G401 (cell line): ENCODE measurements at regions not wholly inside any gene's neighbourhood (a gene's known extent, or its start where the extent isn't known, plus 50 kb on each side); places are given as distances from the start of the nearest gene placed in this dataset.

Source experiments
- DNase-seq: peaks from one replicate; pipeline ENCODE4 v3.0.0-alpha.2; 2015; ENCODE audit warnings: low spot score
- in situ Hi-C: cut with HindIII; loops from 2 replicates; pipeline ENCODE4 v1.10.0; 2016; ENCODE audit warnings: low sequenced_read_pairs, mixed read lengths

DNA sequence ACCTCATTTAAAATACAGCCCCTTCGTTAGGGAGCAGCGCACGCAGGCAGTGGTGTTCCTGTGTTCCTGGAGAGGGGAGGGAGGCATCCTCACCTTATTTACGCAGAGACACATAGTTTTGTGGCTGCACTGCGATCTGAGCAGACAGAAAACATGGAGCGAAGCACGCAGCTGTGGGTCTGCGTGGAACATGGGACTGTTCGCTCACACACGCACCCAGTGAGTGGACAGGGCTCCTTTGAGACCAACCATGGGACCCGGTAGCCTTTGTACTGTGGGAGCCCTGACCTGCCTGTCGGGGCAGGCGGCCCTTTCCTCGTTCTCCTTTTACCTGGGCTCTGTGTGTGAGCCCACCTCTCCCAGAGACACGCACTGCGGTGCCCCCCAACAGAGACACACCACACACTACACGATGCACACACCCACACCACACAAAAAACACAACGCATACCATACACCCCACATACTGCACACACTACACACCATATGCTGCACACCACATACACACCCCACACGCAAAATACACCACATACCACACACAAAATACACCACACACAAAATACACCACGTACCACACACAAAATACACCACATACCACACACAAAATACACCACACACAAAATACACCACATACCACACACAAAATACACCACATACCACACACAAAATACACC lies 1245.7 kb downstream of the BRD1 start:
- in situ Hi-C loops = no loop called here
- no peak for DNase-seq

DNA sequence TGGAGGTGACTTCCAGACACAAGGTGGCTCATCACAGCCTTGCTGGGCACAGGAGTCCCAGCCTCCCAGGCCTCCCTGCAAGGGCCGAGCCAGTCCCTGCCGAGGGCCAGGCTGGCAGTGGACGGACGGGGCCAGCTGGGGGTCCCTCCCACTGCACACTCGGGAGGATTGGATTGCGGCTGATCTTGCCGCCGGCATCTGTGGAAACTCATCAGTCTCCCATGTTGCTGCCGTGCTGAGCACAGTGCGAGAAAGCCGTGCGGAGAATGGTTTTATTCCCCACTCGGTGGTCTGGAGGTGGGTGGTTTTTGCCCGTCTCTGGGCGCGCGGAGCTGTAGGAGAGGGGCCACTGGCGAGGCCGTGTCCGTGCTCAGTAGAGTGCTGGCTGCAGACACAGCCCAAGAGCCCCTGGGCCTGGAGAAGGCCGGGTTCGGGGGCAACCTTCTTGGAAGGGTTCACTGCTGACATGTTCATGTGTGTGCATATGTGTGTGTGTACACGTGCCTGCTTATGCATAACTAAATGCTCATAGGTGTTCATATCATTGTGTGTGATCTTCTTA lies 1246.4 kb downstream of the BRD1 start:
- DNase-seq = no peak
- in situ Hi-C loops = no loop called here

DNA sequence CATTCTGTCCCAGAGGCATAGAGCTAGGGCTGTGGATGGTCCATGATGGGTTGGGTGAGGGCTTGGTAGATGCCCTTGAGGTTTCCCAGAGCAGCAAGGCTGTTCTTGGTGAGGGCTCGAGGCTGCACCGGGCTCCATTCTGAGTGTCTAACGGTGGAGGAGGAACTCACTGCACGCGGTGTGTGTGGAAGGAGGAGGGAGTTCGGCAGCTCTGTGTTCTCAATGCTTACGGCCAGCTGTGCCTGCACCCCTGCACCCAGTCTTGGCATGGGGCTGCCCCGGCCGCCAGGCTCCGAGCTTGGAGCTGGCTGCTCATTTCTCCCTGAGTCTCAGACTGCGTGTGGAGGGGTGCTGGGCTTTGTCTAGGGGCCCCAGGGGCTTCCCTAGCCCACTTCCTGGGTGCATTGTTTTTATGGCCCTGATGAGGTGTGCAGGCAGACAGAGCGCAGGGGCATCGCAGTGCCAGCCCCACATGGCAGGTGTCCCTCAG lies 1247.1 kb downstream of the BRD1 start:
- in situ Hi-C loops = no loop called here
- no peak for DNase-seq

DNA sequence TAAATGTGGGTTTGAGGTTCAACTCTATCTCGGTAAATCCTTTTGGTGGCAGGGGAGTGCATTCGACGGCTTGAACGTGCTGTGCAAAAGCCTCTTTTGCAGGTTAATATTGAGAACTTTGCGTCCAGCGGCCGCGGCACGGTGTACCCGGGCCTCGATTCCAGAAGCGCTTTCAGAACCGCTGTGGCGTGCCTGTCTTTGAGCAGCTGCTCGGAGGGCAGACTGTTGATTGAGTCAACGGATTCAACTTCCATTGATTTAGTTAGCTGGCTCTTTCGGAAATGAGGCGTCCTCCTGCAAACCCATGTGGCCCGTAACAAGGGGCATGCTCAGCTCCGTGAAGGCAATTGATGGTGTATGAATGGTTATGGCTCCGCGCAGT lies 1247.8 kb downstream of the BRD1 start:
- DNase-seq = no peak
- in situ Hi-C loops = no loop called here

DNA sequence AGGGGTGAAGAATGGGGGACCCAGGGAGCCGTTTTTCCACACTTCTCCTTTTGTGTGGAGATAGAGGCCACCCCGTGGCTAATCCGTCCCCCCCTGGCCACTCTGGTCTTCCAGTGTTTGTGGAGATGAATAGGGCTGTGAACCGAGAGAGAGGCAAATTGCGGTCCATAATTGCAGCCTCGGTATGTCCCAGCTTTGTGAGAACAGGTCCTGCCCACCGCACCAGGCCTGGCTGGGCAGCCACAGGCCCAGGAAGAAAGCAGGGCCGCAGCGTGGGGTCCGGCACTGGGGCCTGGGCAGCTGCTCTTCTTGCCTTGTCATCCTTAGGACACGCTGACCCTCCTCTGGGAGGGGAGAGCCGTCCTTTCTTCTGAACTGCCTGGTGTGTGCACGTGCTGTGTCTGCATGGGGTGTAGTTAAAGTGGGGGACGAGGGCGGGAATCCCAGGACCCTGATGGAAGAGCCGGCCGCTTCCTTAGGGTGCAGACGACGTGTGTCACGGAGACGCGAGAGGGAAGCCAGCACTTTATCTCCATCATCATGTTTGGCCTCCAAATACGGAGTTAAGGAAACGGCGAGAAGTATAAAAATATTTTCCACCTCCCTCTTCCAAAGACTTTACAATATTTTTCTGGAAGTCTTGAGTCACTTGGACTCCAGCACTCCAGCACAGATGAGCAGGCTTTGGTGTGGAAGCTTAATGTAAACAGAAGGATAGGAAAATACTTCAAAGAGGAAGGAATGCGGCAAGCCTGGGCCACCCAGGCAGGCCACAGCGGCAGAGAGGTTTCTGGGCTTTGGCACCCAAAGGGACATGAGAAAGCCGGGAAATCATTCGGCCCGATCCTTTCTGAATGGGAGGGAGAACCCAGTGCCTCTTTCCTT lies 1248.4 kb downstream of the BRD1 start:
- in situ Hi-C loops = no loop called here
- DNase-seq = no peak

DNA sequence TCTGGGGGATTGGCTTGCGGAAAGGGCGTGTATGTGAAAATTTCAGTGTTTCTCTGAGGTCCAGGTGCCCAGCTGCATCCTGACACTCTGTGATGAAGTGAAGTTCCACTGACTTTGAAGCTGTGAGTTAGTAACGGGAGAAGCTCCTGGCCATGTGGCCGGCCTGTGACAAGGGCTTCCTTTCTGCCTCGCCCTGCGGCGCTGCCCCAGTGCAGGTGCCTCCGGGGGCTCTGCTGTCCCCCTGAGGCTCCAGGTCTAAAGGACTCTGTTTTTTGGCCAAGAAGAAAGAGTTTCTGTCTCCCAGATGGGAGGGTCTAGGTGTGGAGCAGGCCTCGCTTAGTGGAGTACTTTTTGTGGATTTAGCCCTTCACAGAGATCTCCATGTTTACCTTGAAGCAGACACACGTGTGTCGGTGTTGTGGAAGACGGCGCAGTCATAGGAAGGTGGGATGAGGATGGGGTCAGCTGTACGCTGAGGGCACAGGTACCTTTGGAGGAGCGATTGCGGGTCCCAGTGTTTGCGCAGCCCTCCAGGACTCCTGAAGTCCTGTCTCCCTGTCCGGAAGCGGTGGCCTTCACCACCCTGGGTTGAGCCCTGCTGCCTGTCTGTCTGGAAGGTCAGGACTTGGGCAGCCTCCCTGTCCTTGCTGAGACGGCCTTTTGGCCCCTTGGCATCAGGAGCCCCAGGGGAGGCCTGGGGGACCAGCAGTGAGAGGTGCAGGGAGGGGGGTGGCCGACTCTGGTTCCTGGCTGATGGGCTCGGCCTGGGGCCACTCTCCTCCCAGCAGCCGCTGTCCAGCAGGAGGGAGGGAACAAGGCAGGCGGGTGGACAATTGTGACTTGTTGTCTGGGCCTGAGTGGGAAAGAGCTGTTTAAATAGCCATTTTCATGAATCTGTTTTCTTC lies 1249.3 kb downstream of the BRD1 start:
- in situ Hi-C loops = no loop called here
- DNase-seq = no peak

DNA sequence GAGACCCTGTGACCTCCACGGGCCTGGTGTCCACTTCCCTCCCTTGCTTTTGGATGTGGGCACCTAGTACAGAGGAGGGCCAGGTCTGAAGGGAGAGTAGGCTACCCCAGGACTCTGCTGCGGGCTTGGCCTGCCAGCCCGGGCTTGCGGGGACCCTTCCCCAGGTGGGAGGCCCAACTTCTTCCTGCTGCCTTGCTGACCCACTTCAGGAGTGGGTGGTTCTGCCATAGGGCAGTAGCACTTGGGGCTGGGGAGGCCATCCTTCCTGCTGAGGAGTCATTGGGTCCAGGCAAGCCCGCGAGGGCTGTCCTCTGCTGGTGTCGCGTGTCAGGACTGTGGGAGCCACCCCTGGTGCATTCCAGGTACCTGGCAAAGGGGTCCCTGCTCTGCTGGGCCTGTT lies 1250.0 kb downstream of the BRD1 start:
- DNase-seq = no peak
- in situ Hi-C loops = no loop called here

DNA sequence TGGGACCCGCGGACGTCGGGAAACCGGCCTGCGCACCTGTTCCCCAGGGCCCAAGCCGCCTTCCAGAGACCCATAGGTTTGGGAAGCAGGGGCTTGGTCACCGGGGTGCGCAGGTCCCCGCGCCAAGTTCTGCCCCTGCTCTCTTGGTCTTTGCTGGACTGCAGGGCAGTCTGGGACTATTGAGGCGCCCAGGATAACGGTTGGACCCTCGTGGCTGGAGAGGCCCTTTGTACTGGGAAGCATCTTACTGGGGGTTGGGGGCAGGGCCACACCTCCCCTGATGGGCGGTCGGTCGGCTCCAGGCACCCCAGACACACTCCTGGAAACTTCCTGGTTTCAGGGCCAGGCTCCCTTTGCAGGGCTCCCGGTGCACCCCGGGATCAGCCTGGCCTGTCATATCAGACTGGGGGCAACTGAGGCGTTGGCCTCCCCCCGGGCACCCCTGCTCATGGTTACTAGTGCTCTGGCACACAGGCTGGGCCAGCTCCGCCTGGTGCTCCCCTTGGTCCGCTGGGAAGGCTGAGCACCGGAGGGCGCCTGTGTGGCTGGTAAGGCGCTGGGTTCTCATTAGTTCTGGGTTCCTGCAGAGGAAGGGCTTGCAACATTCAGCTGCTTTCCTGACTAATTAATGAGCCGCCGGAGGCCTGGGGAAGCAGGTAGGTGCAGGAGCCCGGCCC lies 1250.5 kb downstream of the BRD1 start:
- no peak for DNase-seq
- in situ Hi-C loops = no loop called here

DNA sequence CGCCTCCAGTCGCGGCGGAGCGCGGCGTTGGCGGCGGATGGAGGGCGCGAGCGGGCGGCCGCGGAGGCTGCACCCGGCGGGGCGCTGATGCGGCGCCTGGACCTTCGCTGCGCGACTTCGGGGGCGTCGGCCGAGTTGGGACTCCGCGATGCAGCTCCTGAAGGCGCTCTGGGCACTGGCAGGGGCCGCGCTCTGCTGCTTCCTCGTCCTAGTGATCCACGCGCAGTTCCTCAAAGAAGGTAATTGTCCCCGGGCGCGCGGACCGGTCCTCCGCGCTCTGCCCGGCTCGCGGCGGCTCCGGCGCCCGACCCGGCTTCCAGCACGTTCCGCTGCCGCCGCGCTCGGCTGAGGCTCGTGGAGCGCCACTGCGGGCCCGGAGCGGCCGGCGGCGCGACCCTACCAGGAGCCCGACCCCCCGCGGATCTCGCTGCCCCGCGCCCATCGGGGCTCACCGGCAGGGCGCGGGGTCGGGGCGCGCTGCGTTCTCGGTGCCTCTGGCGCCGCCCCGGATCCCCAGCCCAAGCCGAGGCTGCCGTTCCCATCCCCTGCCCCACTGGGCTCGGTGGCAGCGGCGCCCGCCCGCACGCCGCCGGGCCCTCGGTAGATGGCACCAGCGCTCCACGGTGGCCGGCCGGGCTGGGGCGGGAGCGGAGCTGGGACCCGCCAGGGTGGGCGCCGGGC lies 1251.2 kb downstream of the BRD1 start:
- peak; percentile 52 for DNase-seq
- in situ Hi-C loops = no loop called here

DNA sequence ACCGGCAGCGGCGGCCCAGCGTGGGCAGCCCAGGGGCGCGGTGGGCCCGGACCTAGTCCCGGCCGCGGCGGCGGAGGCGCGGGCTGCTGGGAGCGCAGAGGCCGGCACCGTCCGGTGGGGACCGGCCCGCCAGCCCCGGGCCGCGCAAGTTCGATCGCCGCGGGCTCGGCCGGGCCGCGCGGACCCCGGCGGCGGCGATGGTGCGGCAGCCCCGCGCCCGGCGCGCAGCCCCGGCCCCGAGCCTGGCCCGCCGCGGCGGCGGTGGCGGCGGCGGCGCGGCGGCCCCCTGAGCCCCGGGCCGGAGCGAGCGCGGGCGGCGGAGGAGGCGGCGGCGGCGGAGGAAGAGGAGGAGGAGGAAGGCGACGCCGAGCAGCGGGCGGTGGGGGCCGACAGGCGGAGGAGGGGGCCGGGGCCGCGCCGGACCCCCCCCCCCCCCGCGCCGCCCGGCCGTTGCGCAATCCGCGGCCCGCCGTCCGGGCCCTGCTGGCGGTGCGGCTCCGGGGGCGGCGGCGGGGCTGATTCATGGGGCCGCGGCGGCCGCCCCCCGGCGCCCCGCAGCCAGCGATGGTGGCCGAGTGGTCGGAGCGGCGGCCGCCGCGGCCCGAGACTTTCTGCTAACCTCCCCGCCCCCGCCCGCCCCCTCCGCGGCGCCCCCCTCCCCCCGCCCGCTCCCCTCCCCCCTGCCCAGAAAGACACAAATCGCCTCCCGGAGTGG lies 1251.9 kb downstream of the BRD1 start:
- in situ Hi-C loops = no loop called here
- DNase-seq = no peak

DNA sequence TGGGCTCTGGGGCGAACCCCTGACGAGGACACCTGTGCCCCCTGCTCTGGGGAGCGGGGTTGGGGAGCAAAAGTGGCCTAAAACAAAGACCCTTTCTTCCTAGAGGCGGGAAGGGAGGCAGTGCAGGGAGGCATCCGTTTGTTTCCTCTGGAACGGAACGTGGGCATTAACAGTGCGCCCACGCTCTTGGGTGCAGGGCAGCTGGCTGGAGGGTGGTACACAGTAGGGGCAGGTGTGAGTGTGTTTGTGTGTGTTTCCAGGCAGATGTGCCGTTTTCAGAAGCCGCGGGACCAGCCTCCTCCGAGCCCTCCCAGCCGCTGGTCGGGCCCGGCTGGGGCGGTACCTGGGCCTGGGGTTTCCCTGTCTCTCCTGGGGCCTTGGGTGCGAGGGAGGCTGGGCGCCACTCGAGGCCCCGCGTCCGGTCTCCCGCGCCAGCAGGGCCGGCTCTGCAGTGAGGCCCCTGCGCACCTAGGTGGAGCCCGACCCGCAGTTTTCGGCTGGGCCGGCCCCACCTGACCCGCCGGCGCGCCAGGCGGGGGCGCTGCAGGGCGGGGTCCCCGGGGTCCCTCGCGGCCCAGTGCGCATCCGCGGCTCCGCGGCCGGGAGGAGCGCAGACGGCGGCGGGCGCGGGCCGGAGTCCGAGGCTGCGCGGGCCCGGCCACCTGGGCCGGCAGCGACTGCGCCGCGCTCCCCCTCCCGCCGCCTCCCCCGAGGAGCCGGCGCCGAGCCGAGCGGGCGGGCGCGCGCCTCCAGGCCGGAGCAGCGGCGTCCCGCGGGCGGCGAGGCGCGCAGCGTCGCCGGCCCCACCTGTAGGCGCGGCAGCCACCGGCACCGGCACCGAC lies 1252.7 kb downstream of the BRD1 start:
- in situ Hi-C loops = no loop called here
- DNase-seq = peak; percentile 68

DNA sequence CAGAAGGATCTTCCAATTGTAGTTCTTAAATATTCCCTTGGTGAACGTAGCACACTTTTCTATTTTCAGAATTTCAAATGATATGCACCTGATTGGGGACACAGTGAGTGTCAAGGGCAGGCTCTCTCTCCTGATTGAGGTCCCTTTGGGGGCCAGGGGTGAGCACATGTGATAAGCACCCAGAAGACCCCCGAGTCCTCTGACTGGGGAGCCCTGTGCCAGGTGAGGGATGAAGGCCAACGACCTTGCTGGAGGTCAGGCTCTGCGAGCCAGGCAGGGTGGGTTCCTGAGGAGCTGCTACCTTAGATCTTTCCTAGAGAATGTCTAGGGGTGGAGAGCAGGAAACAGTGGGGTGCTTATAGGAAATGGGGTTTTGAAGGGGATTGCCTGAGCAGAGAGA lies 1253.9 kb downstream of the BRD1 start:
- in situ Hi-C loops = no loop called here
- DNase-seq = no peak

DNA sequence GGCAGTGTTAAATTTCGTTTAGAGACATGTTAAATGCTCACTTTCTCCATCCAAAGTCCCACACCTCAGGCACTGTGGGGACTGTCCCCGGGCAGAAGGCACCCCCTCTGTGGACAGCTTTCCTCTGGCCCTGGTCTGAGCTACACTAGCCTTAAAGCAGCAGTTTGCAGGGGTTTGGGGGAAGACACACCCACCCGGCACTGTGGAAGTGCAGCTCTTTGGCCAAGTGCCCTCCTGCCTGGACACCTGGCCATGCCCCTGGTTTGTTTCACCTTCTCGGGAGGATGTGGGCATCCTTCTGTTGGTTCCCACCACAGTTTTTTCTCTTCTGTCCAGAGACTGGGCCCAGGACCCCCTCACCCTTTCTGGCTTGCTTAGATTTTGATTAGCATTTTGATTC lies 1254.7 kb downstream of the BRD1 start:
- in situ Hi-C loops = no loop called here
- no peak for DNase-seq

DNA sequence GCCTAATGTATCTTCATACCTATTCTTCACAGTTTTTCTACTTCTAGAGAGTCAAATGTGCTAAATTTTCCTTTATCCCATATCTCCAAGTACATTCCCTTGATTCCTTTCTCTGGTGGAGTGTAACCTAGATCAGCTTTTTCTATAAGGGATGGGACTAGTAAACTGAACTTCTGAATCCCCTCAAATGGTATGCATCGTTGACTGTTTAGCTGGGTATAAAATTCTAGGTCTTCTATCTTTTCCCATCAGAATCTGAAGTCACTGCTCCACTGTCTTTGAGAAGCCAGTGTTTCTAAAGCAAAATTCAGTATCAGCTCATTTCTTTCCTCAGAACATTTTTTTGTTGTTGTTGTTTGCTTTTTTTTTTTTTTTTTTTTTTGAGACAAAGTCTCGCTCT lies 1256.8 kb downstream of the BRD1 start:
- no peak for DNase-seq
- in situ Hi-C loops = no loop called here

DNA sequence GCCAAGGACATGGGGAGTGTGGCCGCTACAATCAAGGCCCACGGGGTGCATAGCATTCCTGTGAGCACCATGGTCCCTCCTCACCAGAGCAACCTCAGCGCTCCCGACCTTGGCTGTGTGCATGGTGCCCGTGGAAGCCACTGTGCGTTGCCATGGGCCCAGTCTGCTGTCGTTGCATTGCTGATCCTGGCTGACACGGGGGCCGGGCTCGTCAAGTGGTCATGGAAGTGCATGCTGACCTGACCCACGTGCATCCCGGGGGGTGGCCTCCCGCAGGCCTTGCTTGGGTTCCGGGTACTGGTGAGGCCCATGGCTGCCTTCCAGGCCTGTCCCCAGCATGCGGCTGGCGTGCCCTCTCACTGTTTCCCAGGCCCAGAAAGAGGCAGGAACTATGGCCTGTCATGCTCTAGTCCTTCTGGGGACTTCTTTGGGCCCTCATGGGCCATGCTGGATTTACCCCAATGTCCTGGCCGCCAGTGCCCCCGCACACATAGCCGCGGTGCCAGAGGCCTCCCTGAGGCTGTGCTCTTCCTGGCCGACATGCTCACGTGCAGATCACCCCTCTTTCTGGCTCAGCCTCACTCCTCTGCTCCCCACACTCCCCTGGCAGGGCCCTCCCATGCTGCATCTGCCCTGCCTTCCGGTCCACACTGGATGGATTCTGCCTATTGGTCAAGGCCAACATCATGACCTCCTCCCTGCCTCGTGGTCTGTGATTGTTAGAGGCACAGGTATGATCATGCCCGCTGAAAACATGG lies 1258.0 kb downstream of the BRD1 start:
- DNase-seq = no peak
- in situ Hi-C loops = no loop called here

DNA sequence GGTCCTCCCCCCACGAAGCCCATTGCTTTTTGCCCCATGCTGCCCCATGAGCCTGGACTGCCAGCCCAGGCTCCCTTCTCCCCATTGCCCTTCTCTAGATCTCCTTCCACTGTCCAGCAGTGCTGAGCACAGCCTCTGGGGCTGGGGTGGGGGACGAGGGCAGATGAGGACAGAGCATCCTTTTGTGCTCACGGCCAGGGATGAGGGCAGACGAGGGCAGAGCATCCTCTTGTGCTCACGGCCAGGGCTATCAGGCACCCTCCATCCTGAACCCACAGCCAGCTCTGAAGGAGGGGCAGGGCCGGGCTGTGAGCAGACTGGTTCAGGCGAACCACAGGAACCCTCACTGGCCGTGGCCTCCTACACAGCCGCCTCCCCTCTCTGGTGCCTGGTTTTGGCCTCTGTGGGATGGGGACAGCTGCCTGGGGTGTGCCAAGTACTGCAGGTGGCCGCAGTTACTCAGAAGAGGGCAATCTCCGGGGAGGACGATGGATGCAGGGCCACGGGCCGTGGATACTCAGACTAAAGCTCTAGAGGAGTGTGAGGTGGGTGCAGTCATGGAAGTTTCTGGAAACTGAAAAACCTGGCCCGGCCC lies 1258.8 kb downstream of the BRD1 start:
- in situ Hi-C loops = no loop called here
- no peak for DNase-seq
